GM18502 (cell line): ENCODE measurements at regions not wholly inside any gene's neighbourhood (a gene's known extent, or its start where the extent isn't known, plus 50 kb on each side); places are given as distances from the start of the nearest gene placed in this dataset.

ENCODE experiments used
- ATAC-seq: cut with Tn5 transposase; IDR thresholded peaks from one replicate; pipeline ENCODE4 v1.9.1; 2021; ENCODE audit warnings: mild to moderate bottlenecking; ENCODE audit not compliant: unreplicated experiment, poor library complexity

- ATAC-seq: no peak
Measured at GRCh38 chr17:79304884-79305283, 230.3 kb downstream of the ENGASE start.

GRCh38 chr17:79303641-79304205 lies 229.1 kb downstream of the ENGASE start:
- no peak for ATAC-seq

- no peak for ATAC-seq
Measured at GRCh38 chr17:79301469-79301868, 226.8 kb downstream of the ENGASE start.

GRCh38 chr17:79299349-79299748 lies 224.7 kb downstream of the ENGASE start:
- no peak for ATAC-seq

GRCh38 chr17:79298799-79299198 lies 224.2 kb downstream of the ENGASE start:
- no peak for ATAC-seq

- ATAC-seq: no peak
Measured at GRCh38 chr17:79296243-79296642, 221.6 kb downstream of the ENGASE start.

- no peak for ATAC-seq
Measured at GRCh38 chr17:79295307-79295706, 220.7 kb downstream of the ENGASE start.

GRCh38 chr17:79294459-79295071 lies 219.9 kb downstream of the ENGASE start:
- ATAC-seq: no peak

GRCh38 chr17:79292501-79292900 lies 217.9 kb downstream of the ENGASE start:
- no peak for ATAC-seq

GRCh38 chr17:79291391-79291790 lies 216.8 kb downstream of the ENGASE start:
- no peak for ATAC-seq

GRCh38 chr17:79290726-79291125 lies 216.1 kb downstream of the ENGASE start:
- ATAC-seq: no peak

- ATAC-seq: no peak
Measured at GRCh38 chr17:79288950-79289349, 214.3 kb downstream of the ENGASE start.

- ATAC-seq: no peak
Measured at GRCh38 chr17:79286440-79286839, 211.8 kb downstream of the ENGASE start.

GRCh38 chr17:79285973-79286372 lies 211.3 kb downstream of the ENGASE start:
- no peak for ATAC-seq

- no peak for ATAC-seq
Measured at GRCh38 chr17:79282294-79282693, 207.7 kb downstream of the ENGASE start.

- no peak for ATAC-seq
Measured at GRCh38 chr17:79281803-79282202, 207.2 kb downstream of the ENGASE start.

- ATAC-seq: no peak
Measured at GRCh38 chr17:79280866-79281572, 206.4 kb downstream of the ENGASE start.

- no peak for ATAC-seq
Measured at GRCh38 chr17:79280010-79280409, 205.4 kb downstream of the ENGASE start.

GRCh38 chr17:79279320-79279719 lies 204.7 kb downstream of the ENGASE start:
- no peak for ATAC-seq

GRCh38 chr17:79276821-79277220 lies 202.2 kb downstream of the ENGASE start:
- no peak for ATAC-seq

- ATAC-seq: no peak
Measured at GRCh38 chr17:79273660-79274059, 199.0 kb downstream of the ENGASE start.
